Calu3 (cell line): ENCODE measurements at regions not wholly inside any gene's neighbourhood (a gene's known extent, or its start where the extent isn't known, plus 50 kb on each side); places are given as distances from the start of the nearest gene placed in this dataset.

Source experiments
- BruUV-seq: library from RNA; stranded (reverse); fragments of 400-500 nt; replicated peaks from 2 replicates; lab custom pipeline; 2021; lab: Mats Ljungman, UMichigan
- CTCF ChIA-PET: fragments of 300-600 bp; sonication (Branson Sonifier 250); formaldehyde crosslinking; loops from one replicate; lab custom pipeline; 2022; ENCODE audit warnings: antibody characterized with exemption; lab: Charles Lee
- DNase-seq: peaks from one replicate; pipeline ENCODE4 v3.0.0; 2022
- H3K27ac Mint-ChIP-seq: one replicate; pipeline ENCODE4 v1.8.0; 2022; ENCODE audit warnings: mixed read lengths; ENCODE audit not compliant: unreplicated experiment
- H3K27me3 Mint-ChIP-seq: one replicate; pipeline ENCODE4 v1.8.0; 2022; ENCODE audit warnings: mixed read lengths; ENCODE audit not compliant: unreplicated experiment
- H3K36me3 Mint-ChIP-seq: one replicate; pipeline ENCODE4 v1.8.0; 2022; ENCODE audit warnings: mild to moderate bottlenecking, moderate library complexity, mixed read lengths; ENCODE audit not compliant: insufficient read depth, unreplicated experiment
- H3K4me1 Mint-ChIP-seq: one replicate; pipeline ENCODE4 v1.8.0; 2022; ENCODE audit warnings: mild to moderate bottlenecking, low read depth, mixed read lengths; ENCODE audit not compliant: unreplicated experiment
- H3K4me3 Mint-ChIP-seq: one replicate; pipeline ENCODE4 v1.8.0; 2022; ENCODE audit warnings: mild to moderate bottlenecking, low read depth, moderate library complexity, mixed read lengths; ENCODE audit not compliant: unreplicated experiment
- H3K9me3 Mint-ChIP-seq: one replicate; pipeline ENCODE4 v1.8.0; 2022; ENCODE audit warnings: low read depth, mixed read lengths; ENCODE audit not compliant: unreplicated experiment
- intact Hi-C: fragments of 100-400 bp; cut with micrococcal nuclease; formaldehyde crosslinking; loops from one replicate; pipeline ENCODE4 v1.10.0; 2022; ENCODE audit not compliant: unreplicated experiment
- TF ChIP-seq, protein P1 (sequence below): fragments of 200-600 bp; IDR thresholded peaks from one replicate; pipeline ENCODE4 v1.8.0; 2022; ENCODE audit warnings: antibody characterized with exemption; ENCODE audit not compliant: unreplicated experiment

DNA sequence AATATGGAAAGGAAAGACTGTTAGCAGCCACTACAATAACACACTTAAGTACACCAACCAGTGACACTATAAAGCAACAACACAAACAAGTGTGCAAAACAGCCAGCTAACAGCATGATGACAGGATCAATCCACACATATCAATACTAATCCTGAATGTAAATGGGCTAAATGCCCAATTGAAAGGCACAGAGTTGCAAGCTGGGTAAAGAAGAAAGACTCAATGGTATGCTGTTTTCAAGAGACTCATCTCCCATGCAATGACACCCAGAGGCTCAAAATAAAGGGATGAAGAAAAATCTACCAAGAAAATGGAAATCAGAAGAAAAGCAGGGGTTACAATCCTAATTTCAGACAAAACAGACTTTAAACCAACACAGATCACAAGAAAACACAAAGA, 94.2 kb upstream of the ENPEP start:
- TF ChIP-seq, protein P1, sequence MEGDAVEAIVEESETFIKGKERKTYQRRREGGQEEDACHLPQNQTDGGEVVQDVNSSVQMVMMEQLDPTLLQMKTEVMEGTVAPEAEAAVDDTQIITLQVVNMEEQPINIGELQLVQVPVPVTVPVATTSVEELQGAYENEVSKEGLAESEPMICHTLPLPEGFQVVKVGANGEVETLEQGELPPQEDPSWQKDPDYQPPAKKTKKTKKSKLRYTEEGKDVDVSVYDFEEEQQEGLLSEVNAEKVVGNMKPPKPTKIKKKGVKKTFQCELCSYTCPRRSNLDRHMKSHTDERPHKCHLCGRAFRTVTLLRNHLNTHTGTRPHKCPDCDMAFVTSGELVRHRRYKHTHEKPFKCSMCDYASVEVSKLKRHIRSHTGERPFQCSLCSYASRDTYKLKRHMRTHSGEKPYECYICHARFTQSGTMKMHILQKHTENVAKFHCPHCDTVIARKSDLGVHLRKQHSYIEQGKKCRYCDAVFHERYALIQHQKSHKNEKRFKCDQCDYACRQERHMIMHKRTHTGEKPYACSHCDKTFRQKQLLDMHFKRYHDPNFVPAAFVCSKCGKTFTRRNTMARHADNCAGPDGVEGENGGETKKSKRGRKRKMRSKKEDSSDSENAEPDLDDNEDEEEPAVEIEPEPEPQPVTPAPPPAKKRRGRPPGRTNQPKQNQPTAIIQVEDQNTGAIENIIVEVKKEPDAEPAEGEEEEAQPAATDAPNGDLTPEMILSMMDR = no peak
- intact Hi-C loops = no loop called here
- Mint-ChIP-seq H3K27ac (no peak overlapping the region), H3K4me3 (no peak overlapping the region), H3K27me3 (no peaks in the 10 kb centered on the region), H3K9me3 (peaks cover 10% of the 10 kb centered on the region), H3K36me3 (no peaks in the 10 kb centered on the region), H3K4me1 (no peaks in the 10 kb centered on the region)
- DNase-seq = no peak
- BruUV-seq = no TSS peak
- CTCF ChIA-PET = no interaction called here

DNA sequence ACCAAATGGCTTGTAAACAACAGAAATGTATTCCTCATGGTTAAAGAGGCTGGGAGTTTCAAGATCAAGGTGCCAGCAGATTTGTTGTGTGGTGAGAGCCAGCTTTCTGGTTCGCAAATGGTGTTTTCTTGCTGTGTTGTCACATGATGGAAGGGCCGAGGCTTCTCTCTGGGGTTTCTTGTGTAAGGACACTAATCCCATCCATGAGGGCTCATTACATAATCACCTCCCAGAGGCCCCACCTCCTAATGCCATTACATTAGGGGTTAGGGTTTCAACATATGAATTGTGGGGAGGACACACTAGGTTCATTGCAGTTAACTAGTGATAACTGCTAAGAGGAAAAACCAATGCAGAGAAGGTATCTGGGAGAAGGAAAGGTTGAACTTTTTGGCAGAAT, 103.5 kb upstream of the ENPEP start:
- Mint-ChIP-seq H3K9me3 (no peaks in the 10 kb centered on the region), H3K4me3 (no peak overlapping the region), H3K4me1 (no peaks in the 10 kb centered on the region), H3K36me3 (no peaks in the 10 kb centered on the region), H3K27me3 (peaks cover 13% of the 10 kb centered on the region), H3K27ac (no peak overlapping the region)
- TF ChIP-seq, protein P1 = no peak
- CTCF ChIA-PET = no interaction called here
- DNase-seq = no peak
- intact Hi-C loops = no loop called here
- BruUV-seq = no TSS peak

DNA sequence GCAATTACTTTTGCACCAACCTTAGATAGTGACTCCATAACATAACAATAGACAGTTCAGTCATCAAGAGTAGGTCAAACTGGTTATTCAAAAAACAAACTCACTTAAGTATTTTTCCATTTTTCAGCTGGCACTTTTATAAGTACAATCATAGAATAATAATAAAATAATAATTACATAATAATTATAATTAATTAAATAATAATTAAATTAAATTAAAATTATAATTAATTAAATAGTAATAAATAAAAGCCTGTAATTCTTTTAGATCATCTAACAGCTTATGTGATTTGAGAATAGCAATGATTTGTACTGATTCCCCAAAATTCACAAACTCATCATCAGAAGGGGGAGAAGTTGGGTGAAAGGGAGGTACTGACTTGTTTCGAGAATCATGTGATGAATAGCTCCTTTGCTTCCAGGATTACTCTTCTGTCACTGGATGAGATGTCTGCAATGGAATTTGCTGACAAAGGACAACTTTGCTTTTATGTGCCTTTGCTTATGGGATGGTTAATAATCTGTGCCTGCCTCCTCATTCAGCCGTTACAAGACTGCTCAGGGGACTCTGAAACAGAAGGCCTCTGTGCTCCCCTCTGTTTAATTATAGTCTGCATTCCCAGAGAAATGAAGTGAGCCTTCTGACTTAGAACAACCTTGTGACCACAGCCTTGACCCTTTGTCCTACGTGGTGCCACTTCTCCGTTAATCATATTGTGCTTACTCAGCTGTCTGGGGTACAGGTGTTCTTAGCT, 104.8 kb upstream of the ENPEP start:
- TF ChIP-seq, protein P1 = no peak
- peaks cover 13% of the 10 kb centered on the region for H3K27me3 Mint-ChIP-seq
- CTCF ChIA-PET = no interaction called here
- intact Hi-C loops = no loop called here
- H3K36me3 Mint-ChIP-seq = no peaks in the 10 kb centered on the region
- H3K9me3 Mint-ChIP-seq = no peaks in the 10 kb centered on the region
- H3K4me3 Mint-ChIP-seq = no peak overlapping the region
- no TSS peak for BruUV-seq
- H3K4me1 Mint-ChIP-seq = no peaks in the 10 kb centered on the region
- H3K27ac Mint-ChIP-seq = no peak overlapping the region
- DNase-seq = no peak

DNA sequence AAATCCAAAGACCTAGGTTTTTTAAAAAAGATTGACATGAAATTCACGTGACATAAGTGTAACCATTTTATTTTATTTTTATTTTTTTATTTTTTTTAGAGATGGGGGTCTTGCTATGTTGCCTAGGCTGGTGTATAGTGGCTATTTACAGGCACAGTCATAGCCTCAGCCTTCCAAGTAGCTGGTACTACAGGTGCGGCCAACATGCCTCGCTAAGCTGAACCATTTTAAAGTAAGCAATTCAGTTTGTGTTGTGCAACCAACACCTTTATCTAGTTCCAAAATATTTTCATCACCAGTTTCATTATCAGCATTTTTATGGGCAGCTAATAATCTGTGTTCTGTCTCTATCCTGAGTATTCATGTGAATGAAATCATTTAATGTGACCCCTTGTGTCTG, 107.5 kb upstream of the ENPEP start:
- TF ChIP-seq, protein P1 = no peak
- Mint-ChIP-seq H3K4me3 (no peak overlapping the region), H3K36me3 (no peaks in the 10 kb centered on the region), H3K27ac (no peak overlapping the region), H3K9me3 (no peaks in the 10 kb centered on the region), H3K4me1 (no peaks in the 10 kb centered on the region), H3K27me3 (peaks cover 11% of the 10 kb centered on the region)
- BruUV-seq = no TSS peak
- DNase-seq = no peak
- CTCF ChIA-PET = no interaction called here
- intact Hi-C loops = no loop called here
